Endothelial cell of umbilical vein (primary cell): ENCODE measurements at regions not wholly inside any gene's neighbourhood (a gene's known extent, or its start where the extent isn't known, plus 50 kb on each side); places are given as distances from the start of the nearest gene placed in this dataset.

Source experiments
- BruUV-seq: library from RNA; stranded (reverse); fragments of 400-500 nt; replicated peaks from 2 replicates; lab custom pipeline; 2021; lab: Mats Ljungman, UMichigan
- CTCF ChIA-PET: fragments of 300-600, 350-600 bp; sonication (Branson Sonifier 250); formaldehyde crosslinking; loops from one replicate; lab custom pipeline; 2021; ENCODE audit warnings: antibody characterized with exemption, inconsistent platforms; lab: Charles Lee
- POLR2A ChIA-PET: fragments of 300-600, 350-600 bp; sonication (Branson Sonifier 250); formaldehyde crosslinking; loops from one replicate; lab custom pipeline; 2021; ENCODE audit warnings: antibody characterized with exemption, inconsistent platforms; lab: Charles Lee
- DNase-seq: peaks from one replicate; pipeline ENCODE4 v3.0.0-alpha.2; 2011; ENCODE audit warnings: low read depth, low spot score
- FAIRE-seq: peaks from 2 replicates; lab custom pipeline; 2011; peaks lifted over from hg19 to GRCh38; lab: Jason Lieb, UNC
- H2AFZ ChIP-seq: 2 replicates; pipeline ENCODE4 v1.6.0; 2012; ENCODE audit warnings: low read depth, low read length, control low read depth, inconsistent platforms
- H3K27ac ChIP-seq: 2 replicates; pipeline ENCODE4 v1.5.1; 2011; ENCODE audit warnings: low read depth, mild to moderate bottlenecking, control low read depth, low read length, moderate library complexity; ENCODE audit not compliant: insufficient read depth
- H3K27me3 ChIP-seq, 2 experiments: 2 replicates each; pipeline versions ENCODE4 v1.6.0 to v1.6.1; 2011; ENCODE audit warnings: low read length in 2 of 2, mixed read lengths in 1 of 2; ENCODE audit not compliant: control insufficient read depth in 2 of 2, insufficient read depth in 2 of 2
- H3K36me3 ChIP-seq, 2 experiments: 2 replicates in 1 of 2; 3 replicates in 1 of 2; pipeline ENCODE4 v1.5.1; 2011; ENCODE audit warnings: low read length in 2 of 2, mild to moderate bottlenecking in 1 of 2, moderate library complexity in 1 of 2; ENCODE audit not compliant: control insufficient read depth in 2 of 2, insufficient read depth in 2 of 2; ENCODE audit errors: extremely low read depth in 1 of 2
- H3K4me1 ChIP-seq: 3 replicates; pipeline ENCODE4 v1.5.1; 2011; ENCODE audit warnings: mild to moderate bottlenecking, low read length; ENCODE audit not compliant: control insufficient read depth, insufficient read depth; ENCODE audit errors: extremely low read depth
- H3K4me2 ChIP-seq: 2 replicates; pipeline ENCODE4 v1.6.1; 2011; ENCODE audit warnings: low read length, control low read depth, mixed read lengths; ENCODE audit not compliant: insufficient read depth
- H3K4me3 ChIP-seq, 3 experiments: fragments of 200-600 bp in 1 of 3; sonication (generic), shearing (Covaris generic) in 1 of 3; replicated peaks in 1 of 3; 2 replicates each; pipeline ENCODE4 v1.5.1; 2011 to 2016; ENCODE audit warnings: control low read depth in 3 of 3, low read length in 3 of 3, mild to moderate bottlenecking in 2 of 3, inconsistent platforms in 1 of 3, low read depth in 1 of 3, moderate library complexity in 1 of 3; ENCODE audit not compliant: insufficient read depth in 1 of 3
- H3K79me2 ChIP-seq: 2 replicates; pipeline ENCODE4 v1.6.0; 2012; ENCODE audit warnings: low read length, inconsistent platforms; ENCODE audit not compliant: control insufficient read depth, insufficient read depth
- H3K9ac ChIP-seq: replicated peaks from 2 replicates; pipeline ENCODE3; 2011; ENCODE audit warnings: low read length, control low read depth; ENCODE audit not compliant: insufficient read depth; ENCODE audit errors: extremely low read depth
- H3K9me1 ChIP-seq: replicated peaks from 3 replicates; pipeline ENCODE4 v1.6.0; 2011; ENCODE audit warnings: mild to moderate bottlenecking, low read length; ENCODE audit not compliant: control insufficient read depth, insufficient read depth; ENCODE audit errors: extremely low read depth
- H3K9me3 ChIP-seq: replicated peaks from 2 replicates; pipeline ENCODE4 v1.5.1; 2012; ENCODE audit warnings: low read length, inconsistent platforms; ENCODE audit not compliant: control insufficient read depth, insufficient read depth
- H4K20me1 ChIP-seq: replicated peaks from 2 replicates; pipeline ENCODE3; 2011; ENCODE audit warnings: mild to moderate bottlenecking, low read length; ENCODE audit not compliant: control insufficient read depth, insufficient read depth; ENCODE audit errors: extremely low read depth
- EZH2 ChIP-seq: IDR thresholded peaks from 2 replicates; pipeline ENCODE4 v1.6.1; 2012; ENCODE audit warnings: borderline replicate concordance, low read depth, mild to moderate bottlenecking, moderate library complexity, low read length, inconsistent platforms; ENCODE audit not compliant: severe bottlenecking
- FOS ChIP-seq: IDR thresholded peaks from 2 replicates; pipeline ENCODE4 v1.6.1; 2011; ENCODE audit warnings: mild to moderate bottlenecking, low read length, moderate library complexity, borderline replicate concordance; ENCODE audit not compliant: insufficient read depth
- GATA2 ChIP-seq: IDR thresholded peaks from 2 replicates; pipeline ENCODE4 v1.7.0; 2011; ENCODE audit warnings: low read depth, mild to moderate bottlenecking, moderate library complexity, mixed read lengths, low read length; ENCODE audit not compliant: insufficient read length, insufficient read depth
- JUN ChIP-seq: IDR thresholded peaks from 2 replicates; pipeline ENCODE4 v1.6.1; 2011; ENCODE audit warnings: borderline replicate concordance, low read depth; ENCODE audit not compliant: insufficient read length, insufficient read depth
- MYC ChIP-seq: IDR thresholded peaks from one replicate; pipeline ENCODE4 v1.6.1; 2011; ENCODE audit warnings: mild to moderate bottlenecking, low read depth, low read length
- POLR2A ChIP-seq: IDR thresholded peaks from 2 replicates; pipeline ENCODE4 v1.6.1; 2012; ENCODE audit warnings: low read depth, mild to moderate bottlenecking, control low read depth, low read length
- POLR2AphosphoS5 ChIP-seq: IDR thresholded peaks from 2 replicates; pipeline ENCODE4 v1.6.1; 2012; ENCODE audit warnings: low read depth, mild to moderate bottlenecking, control low read depth, low read length, moderate library complexity; ENCODE audit not compliant: insufficient read depth
- dilution Hi-C: fragments of 300-500 bp; cut with MboI; formaldehyde crosslinking; loops from one replicate; pipeline ENCODE4 v1.15.0; 2019; ENCODE audit warnings: low sequenced_read_pairs; ENCODE audit not compliant: extremely low pct_ligation_motif_present
- intact Hi-C: fragments of 100-400 bp; cut with micrococcal nuclease; formaldehyde crosslinking; loops from one replicate; pipeline ENCODE4 v1.10.0; 2022
- TF ChIP-seq, protein P1 (sequence below), 2 donors: IDR thresholded peaks; 1 replicate in 1 of 2; 2 replicates in 1 of 2; pipeline ENCODE4 v1.5.1; 2011; ENCODE audit warnings: low read length in 2 of 2, mild to moderate bottlenecking in 2 of 2, moderate library complexity in 2 of 2, control low read depth in 1 of 2, inconsistent platforms in 1 of 2, low read depth in 1 of 2; ENCODE audit not compliant: insufficient read depth in 1 of 2; ENCODE audit errors: extremely low read depth in 1 of 2
- TF ChIP-seq, protein P2 (sequence below): IDR thresholded peaks from 2 replicates; pipeline ENCODE4 v1.6.1; 2011; ENCODE audit not compliant: insufficient read depth, insufficient read length

DNA sequence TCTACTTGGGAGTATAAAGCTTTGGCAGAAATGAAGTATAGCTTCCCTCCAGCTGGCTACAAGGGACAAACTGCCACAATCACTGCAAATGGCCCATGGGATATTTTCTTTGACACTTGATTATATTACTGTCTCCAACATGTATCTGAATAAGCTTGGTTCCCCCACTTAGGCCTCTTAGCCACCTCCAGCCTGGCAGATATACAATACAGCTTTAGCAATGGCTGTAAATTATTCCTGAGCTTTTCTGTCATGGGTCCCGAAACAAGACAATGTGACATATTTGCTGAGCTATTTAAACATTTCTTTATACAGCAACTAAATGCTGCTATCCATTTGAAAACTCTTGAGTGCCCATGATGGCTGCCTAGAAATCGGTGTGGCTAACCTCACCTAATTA is 406.2 kb downstream of the SUCLG1 start:
- Histone ChIP-seq H2AFZ (no peak overlapping the region), H3K9me3 (no peaks in the 10 kb centered on the region), H3K79me2 (no peaks in the 10 kb centered on the region), H3K27ac (no peak overlapping the region), H3K4me3 (no peak overlapping the region), H3K4me1 (no peaks in the 10 kb centered on the region), H3K27me3 (no peaks in the 10 kb centered on the region), H3K4me2 (no peak overlapping the region), H3K36me3 (no peaks in the 10 kb centered on the region), H3K9me1 (no peaks in the 10 kb centered on the region), H3K9ac (no peak overlapping the region), H4K20me1 (no peaks in the 10 kb centered on the region)
- ChIA-PET POLR2A (no interaction called here), CTCF (no interaction called here)
- FAIRE-seq (no peak), DNase-seq (no peak)
- TF ChIP-seq EZH2, result no peak
- TF ChIP-seq, protein P1, sequence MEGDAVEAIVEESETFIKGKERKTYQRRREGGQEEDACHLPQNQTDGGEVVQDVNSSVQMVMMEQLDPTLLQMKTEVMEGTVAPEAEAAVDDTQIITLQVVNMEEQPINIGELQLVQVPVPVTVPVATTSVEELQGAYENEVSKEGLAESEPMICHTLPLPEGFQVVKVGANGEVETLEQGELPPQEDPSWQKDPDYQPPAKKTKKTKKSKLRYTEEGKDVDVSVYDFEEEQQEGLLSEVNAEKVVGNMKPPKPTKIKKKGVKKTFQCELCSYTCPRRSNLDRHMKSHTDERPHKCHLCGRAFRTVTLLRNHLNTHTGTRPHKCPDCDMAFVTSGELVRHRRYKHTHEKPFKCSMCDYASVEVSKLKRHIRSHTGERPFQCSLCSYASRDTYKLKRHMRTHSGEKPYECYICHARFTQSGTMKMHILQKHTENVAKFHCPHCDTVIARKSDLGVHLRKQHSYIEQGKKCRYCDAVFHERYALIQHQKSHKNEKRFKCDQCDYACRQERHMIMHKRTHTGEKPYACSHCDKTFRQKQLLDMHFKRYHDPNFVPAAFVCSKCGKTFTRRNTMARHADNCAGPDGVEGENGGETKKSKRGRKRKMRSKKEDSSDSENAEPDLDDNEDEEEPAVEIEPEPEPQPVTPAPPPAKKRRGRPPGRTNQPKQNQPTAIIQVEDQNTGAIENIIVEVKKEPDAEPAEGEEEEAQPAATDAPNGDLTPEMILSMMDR (IDR thresholded peaks at IDR 0.05; ENCODE audit: extremely low read depth in 1 of 2, insufficient read depth in 1 of 2, low read depth in 1 of 2, low read length in 2 of 2), result no peak
- no peak for TF ChIP-seq POLR2A
- no peak for TF ChIP-seq JUN
- TF ChIP-seq FOS, result no peak
- BruUV-seq, result no TSS peak
- intact Hi-C loops, result no loop called here
- dilution Hi-C loops, result no loop called here

DNA sequence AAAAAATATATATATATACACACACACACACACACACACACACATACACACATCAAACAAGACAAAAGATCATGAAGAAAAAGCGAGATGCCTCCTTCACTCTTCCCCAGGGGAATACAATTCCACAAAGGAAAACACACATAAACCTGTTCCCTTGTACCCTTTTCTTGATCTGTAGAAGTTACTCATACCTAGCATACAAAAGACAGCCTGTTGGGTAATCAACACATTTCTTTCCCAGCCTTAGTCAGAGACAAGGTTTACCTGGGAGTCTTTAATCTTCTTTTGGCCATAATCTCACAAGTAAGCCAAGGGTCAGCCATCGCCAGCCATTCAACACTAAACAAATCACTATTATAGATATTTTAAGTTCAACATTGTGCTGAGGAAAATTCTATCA is 407.0 kb downstream of the SUCLG1 start:
- no peak for DNase-seq
- dilution Hi-C loops, result no loop called here
- H3K9ac ChIP-seq, result no peak overlapping the region
- ChIA-PET POLR2A (no interaction called here), CTCF (no interaction called here)
- H3K79me2 ChIP-seq, result no peaks in the 10 kb centered on the region
- H3K9me1 ChIP-seq, result no peaks in the 10 kb centered on the region
- no peaks in the 10 kb centered on the region for H3K36me3 ChIP-seq
- no peaks in the 10 kb centered on the region for H4K20me1 ChIP-seq
- H3K27me3 ChIP-seq, result no peaks in the 10 kb centered on the region
- BruUV-seq, result no TSS peak
- no peaks in the 10 kb centered on the region for H3K9me3 ChIP-seq
- TF ChIP-seq GATA2 (no peak), POLR2A (no peak), POLR2AphosphoS5 (no peak), MYC (no peak), FOS (no peak), JUN (no peak), EZH2 (no peak)
- TF ChIP-seq, protein P1 (IDR thresholded peaks at IDR 0.05; ENCODE audit: extremely low read depth in 1 of 2, insufficient read depth in 1 of 2, low read depth in 1 of 2, low read length in 2 of 2), result no peak
- TF ChIP-seq, protein P2, sequence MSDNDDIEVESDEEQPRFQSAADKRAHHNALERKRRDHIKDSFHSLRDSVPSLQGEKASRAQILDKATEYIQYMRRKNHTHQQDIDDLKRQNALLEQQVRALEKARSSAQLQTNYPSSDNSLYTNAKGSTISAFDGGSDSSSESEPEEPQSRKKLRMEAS, result no peak
- intact Hi-C loops, result no loop called here
- H2AFZ ChIP-seq, result no peak overlapping the region
- H3K27ac ChIP-seq, result no peak overlapping the region
- H3K4me2 ChIP-seq, result no peak overlapping the region
- H3K4me1 ChIP-seq, result no peaks in the 10 kb centered on the region
- no peak overlapping the region for H3K4me3 ChIP-seq
- no peak for FAIRE-seq
